GM23338 (cell line): ENCODE measurements at regions not wholly inside any gene's neighbourhood (a gene's known extent, or its start where the extent isn't known, plus 50 kb on each side); places are given as distances from the start of the nearest gene placed in this dataset.

Source experiments
- EZH2 ChIP-seq: fragments of 200-600 bp; sonication (generic); IDR thresholded peaks from one replicate; pipeline ENCODE4 v1.8.0; 2017; ENCODE audit warnings: antibody characterized with exemption, mild to moderate bottlenecking, low read depth; ENCODE audit not compliant: unreplicated experiment
- JUNB ChIP-seq: IDR thresholded peaks from one replicate; pipeline ENCODE4 v1.6.1; 2016; ENCODE audit warnings: antibody characterized with exemption; ENCODE audit not compliant: unreplicated experiment
- TF ChIP-seq, protein P1 (sequence below), 2 experiments: fragments of 200-600 bp in 1 of 2; sonication (generic) in 1 of 2; conservative IDR thresholded peaks; 2 replicates each; pipeline versions ENCODE4 v1.5.1 to v1.6.1; 2016 to 2017; ENCODE audit warnings: antibody characterized with exemption in 2 of 2, low read depth in 2 of 2, mild to moderate bottlenecking in 2 of 2, moderate library complexity in 1 of 2

DNA sequence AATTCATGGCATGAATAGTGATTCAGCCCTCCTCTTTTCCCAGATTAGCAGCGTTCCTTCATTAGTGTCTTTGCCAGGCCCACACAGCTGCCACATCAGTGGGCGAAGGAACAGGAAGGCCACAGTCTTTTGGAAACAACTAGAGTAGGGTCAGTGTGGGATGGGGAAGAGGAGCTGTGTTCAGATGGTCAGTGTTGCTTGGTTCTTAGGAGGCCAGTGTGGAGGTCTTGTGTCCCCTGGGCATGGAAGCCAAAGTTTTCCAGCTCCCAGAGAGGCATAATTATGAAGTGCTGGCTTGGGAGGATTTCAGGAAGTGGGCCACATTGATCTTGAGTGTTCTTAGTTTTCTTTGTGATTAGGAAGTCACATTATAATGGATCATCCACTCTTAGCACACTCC, 269.6 kb downstream of the PSAT1 start:
- TF ChIP-seq, protein P1, sequence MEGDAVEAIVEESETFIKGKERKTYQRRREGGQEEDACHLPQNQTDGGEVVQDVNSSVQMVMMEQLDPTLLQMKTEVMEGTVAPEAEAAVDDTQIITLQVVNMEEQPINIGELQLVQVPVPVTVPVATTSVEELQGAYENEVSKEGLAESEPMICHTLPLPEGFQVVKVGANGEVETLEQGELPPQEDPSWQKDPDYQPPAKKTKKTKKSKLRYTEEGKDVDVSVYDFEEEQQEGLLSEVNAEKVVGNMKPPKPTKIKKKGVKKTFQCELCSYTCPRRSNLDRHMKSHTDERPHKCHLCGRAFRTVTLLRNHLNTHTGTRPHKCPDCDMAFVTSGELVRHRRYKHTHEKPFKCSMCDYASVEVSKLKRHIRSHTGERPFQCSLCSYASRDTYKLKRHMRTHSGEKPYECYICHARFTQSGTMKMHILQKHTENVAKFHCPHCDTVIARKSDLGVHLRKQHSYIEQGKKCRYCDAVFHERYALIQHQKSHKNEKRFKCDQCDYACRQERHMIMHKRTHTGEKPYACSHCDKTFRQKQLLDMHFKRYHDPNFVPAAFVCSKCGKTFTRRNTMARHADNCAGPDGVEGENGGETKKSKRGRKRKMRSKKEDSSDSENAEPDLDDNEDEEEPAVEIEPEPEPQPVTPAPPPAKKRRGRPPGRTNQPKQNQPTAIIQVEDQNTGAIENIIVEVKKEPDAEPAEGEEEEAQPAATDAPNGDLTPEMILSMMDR (conservative IDR thresholded peaks at IDR 0.05; ENCODE audit: low read depth in 2 of 2): no peak
- TF ChIP-seq JUNB (no peak), EZH2 (no peak)
